Activated CD8-positive, alpha-beta memory T cell treated with anti-CD3 and anti-CD28 coated beads for 4 hours (primary cell): ENCODE measurements at regions not wholly inside any gene's neighbourhood (a gene's known extent, or its start where the extent isn't known, plus 50 kb on each side); places are given as distances from the start of the nearest gene placed in this dataset.
"Not testable (repeated sequence)": the region's sequence is repeated elsewhere in the genome, so short reads cannot be mapped to it uniquely, and the experiment has no call there.

Source experiments
- DNase-seq, 2 donors: peaks; one replicate each; pipeline ENCODE4 v3.0.0-alpha.2; 2020; ENCODE audit warnings: low read depth in 2 of 2

DNA sequence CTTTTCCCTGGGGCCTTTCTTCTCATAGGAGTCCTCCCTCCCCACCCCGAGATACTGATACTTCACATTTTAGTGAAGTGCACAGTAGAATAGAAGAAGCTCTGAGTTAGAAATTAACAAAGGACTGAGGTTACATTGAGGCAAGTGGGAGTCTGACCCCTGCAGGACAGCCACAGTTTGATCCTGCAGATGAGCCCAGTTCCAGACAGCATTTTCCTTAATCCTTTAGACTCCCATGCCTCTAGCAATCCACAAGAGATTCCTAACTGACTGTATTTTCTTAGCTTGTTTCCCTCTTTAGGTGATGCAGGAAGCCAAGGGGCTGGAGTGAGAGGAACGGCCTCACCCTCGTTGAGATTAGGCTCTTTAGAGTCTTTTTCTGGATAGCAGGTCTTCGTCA lies 204.0 kb downstream of the CYRIA start:
- DNase-seq, result no peak

DNA sequence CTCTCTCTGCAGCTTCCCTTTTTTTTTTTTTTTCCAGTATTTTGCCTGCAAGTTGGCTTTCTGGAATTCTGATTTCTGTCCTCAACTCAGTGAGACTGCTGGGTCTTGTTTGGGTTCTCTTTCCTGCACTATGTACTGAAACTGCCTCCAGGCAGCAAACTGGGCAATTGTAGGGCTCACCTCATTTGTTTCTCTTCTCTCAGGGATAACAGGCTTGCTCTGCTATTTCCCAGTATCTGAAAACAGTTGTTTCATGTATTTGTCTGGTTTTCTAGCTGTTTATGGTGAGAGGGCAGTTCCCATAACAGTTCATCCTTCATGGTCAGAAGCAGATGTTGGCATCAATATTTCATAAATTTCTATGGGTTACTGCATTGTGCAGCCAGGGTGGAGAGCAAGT lies 206.0 kb downstream of the CYRIA start:
- DNase-seq, result no peak

DNA sequence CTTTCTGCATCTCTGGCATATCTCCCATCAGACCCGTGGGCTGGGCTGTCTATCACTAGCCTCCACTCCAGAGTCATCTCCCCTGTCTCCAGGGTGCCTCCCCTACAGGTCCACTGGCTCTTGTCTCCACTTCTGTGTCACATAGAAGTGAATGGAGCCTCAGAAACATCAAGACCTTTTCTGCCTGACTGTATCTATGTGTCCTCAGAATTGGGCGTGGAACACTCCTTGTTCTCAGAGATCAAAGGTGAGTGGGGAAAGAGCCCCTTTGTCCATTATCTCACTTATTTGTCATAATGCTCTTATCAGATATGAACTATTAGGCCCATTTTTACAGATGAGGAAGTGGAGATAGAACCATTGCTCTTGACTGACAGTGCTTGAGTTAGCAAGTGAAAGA lies 211.0 kb downstream of the CYRIA start:
- DNase-seq, result no peak

DNA sequence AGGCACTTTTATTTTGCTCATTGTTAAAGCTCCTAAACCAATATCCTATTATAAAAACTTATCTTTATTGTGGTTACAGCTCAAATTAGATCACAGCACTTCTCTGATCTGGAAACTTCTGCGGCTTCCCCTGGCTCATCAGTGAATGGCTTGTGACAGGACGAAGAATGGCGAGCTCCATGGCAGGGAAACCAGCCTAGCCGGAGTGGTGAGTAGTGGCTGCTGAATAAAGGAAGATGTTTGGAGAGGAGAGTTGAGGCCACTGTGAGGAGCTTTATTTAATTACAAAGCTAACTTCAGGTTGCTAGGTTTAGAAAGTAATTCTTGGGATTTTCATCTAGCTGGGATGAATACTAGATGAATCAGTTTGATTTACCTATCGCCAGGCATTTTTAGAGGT lies 213.5 kb downstream of the CYRIA start:
- DNase-seq, result no peak

DNA sequence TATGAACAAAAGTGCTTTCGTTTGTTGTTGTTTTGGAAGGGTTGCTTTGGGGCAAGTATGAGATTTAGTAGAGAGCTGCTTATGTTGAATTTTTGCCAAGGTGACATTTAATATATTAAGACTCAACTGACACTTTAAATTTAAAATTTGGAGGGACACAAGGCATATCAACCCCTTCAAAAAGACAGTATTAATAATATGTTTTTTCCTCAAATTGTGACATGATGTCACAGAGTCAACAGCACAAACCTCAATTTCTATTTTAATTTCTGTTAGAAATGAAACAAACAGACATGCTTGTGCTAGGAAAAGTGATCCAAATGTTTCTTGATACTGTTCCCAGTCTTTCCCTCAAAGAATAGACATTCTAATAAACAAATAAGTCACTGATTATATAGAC lies 218.9 kb downstream of the CYRIA start:
- DNase-seq, result no peak

DNA sequence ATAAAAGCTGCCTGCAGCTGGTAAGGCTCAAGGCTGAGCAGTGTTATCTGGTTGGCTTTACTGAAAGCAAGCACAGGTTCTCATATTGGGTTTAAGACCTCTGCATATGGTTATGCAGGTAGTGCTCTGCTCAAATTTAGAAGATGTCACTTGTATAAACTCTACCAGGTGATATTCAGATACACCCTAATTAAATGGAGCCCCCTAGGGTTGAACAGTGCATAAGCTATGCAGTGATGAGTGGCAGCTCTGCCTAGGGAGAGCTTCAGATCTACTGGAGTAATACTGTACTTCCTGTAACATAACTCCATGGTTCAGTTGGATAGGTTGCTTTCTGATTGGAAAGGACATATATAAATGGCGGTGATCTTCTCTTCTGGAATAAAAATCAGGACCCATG lies 222.7 kb downstream of the CYRIA start:
- DNase-seq, result no peak

DNA sequence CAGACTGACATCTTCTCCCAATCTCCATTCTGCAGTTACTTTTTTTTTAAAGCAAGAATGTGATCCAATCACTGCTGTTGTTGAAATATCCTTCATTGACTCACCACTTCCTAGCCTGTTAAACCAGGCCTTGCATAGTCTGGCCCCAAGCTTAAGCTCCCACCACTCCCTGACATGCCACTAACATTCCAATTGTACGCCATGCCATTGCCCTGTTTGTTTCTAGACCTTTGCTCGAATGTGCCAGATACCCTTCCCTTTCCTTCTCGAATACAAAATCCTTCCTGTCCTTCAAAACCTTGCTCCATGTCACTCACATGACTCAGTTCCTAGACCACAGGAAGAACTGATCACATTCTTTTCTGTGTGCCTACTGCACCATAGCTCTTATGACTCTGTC lies 224.2 kb downstream of the CYRIA start:
- DNase-seq, result no peak

DNA sequence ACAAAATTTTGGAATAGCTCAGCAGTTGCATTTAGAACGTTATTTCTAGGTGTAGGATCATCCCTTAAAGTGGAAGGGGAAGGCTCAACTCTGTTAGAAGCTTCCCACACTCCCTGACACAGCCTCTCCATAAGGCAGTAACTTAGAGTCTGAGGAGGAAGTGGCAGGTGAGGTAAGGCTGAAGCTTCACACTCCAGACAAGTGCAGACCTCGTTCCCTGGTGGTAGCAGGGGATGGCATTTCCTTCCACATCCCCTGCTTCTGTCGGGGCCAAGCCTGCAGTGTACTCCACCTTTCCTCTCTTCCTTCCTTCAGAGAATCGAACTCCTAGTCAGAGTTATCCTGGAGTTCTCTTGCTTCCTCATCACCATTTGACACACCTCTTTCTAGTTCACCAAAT lies 224.7 kb downstream of the CYRIA start:
- DNase-seq, result no peak

DNA sequence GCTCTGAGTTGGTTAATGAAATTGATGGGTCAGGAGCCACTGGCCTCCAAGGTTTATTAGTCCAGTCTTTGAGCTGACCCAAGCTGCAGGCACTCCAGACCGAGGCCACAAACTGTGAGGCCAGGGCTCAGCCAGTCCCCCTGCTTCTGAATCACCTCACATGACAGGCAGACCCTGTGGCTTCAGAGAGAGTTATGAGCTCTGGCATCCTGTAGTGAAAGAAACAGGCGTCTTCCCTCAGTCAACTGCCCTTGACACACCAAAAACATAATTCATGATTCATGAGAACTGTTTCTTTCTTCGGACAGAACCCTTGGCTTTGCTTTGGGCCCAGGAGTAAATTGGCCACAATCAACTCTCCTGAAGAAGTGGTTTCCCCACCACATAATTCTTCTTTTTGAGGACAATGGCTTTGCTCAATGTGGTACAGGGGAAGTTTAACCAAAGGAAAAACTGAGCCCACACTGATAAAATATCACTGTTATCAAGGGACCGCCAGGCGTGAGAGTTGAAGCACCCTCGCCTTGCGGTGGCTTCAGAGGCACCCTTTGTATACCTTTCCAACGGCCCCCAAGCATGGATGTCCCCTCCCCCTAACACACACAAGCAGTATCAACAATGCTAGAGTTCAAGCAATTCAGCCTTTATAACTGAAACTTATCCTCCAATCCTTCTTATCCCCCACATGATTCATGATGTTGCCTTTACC lies 226.9 kb downstream of the CYRIA start:
- no peak for DNase-seq

DNA sequence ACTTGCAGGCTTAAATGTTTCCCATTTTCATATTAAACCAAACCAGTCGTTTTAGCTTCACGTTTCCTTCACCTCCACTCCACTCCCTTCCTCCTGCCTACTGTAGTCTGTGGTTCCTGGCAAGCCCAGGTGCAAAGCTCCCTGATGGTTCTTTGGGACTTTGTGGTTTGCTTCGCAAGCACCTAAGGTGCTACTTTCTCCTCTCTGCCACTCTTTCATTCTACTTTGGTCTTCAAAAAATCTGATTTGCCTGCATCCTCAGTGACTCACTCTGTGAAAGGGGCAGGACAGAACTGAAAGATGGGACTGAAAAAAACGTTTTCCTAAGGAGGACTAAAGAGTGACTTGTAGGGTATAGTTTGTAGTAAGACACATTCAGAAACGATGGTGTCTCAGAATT lies 228.4 kb downstream of the CYRIA start:
- DNase-seq, result no peak

DNA sequence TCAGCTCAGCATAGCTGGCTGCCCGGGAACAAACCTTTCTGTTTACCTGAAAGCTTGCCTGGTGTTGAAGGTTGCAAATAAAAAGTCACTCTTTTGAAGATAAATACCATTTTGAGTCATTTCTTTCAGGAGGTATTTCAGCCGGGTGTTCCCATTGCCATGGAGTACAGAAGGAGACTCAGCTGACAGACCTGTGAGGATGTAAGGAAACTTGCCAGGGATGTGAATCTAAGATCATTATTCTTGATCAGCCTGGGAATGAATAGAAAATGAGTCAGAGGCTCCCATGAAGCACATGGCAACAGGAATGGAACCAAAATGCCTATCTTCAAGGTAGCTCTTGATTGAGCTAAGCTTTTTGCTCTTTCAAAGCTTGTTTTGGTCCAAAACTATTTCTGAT lies 231.2 kb downstream of the CYRIA start:
- no peak for DNase-seq

DNA sequence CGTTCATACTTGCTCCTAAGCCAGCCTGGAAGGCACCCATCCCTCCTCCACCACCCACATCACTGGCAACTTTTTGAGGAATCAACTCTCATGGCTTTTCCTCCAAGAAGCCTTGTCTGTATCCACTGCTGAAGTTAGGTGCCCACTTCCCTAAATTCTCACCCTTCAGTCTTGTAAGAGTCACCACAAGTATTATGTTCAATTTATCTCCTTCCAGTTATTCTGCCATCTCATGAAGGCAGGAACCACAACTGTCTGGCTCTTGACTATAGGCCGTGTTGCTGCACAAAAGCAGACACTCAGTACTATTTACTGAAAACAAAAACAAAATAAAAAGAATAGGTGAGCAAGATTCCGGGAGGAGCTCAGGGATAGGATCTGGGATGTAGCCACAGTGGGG lies 234.8 kb downstream of the CYRIA start:
- DNase-seq, result no peak

DNA sequence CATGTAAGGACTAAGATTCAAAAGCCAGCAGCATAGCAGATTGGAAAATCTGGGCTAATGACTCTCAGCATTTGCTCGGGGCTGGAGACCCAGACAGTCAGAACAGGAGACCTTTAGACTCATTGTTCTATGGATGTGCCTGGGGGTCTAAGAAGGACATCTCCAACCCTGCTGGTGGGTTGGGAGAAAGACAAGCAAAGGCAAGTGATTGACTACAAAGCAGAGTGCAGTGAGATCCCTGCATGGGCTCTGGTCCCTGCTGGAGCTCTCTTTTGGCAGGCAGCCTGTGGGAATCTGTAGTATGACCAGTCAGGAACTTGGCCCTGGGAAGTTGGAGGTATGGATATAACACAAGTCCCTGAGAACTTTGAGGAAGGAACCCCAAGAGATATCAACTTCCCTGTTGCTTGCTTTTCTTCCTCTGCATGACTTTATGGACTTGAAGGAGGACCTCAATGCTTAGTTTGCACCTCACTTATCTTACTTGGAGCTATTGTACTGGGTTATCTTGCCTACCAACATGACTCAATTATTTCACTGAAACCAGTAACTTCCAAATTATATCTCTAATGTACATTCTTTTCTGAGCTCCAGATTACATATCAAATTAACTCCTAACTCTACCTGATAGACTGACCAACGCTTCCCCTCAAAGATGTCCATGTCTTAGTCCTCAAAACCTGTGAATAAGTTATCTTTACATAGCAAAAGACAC lies 236.0 kb downstream of the CYRIA start:
- no peak for DNase-seq

DNA sequence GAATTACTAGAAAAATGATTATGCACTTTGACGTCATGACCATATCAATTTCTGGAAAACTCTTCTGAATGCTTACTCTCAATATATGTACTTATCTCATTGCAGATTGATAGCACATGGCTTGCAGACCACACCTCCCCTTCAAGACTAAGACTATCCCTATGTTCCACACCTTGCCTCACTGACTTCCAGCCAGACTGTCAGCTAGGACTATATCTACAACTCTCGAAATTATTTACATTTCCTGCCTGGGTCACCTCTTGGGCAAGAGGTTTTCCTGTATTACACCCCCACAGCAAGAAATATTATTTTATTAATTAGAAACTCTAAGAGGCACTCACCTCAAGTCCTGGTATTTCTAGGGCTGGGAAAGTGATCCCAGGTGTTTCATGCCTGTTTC lies 236.6 kb downstream of the CYRIA start:
- DNase-seq, result no peak

DNA sequence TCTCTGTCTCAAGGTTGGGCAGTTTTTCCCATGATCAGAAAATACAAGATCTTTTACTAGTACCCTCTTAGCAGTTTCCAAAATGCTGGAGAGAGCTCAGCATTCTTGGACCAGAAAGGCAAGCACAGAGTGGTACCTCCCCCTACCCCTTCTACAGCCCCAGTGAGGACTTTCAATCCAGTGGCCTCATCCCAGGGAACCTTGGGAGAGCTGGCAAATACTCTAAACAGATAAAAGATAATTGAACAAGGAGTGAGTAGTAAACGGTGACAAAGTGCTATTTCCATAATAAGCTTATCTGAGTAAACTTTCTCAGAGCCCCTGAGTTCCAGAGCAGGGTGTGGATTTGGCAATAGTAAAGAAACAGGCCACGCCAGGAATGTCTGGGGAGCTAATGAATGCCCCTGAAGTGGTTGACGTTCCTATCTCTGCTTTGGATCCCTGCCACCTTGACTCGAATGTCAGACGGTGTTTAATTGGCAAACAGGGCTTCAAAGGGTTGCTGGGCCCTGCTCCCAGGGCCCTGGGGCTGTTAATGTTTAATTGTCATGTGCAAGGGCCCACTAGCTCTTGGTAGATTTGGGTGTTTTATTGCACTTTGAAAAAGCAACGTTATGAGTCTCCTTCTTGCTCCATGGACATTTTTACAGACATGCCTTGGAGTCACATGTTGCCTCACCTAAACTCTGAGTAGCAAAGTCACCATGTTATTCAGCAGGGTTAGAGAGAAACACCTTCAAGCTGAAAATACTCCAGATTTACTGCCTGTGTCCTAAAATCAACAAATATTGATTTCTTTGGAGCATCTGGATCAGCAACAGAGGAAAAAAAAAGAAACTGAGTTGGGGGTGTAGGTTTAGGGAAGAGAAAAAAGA lies 239.9 kb downstream of the CYRIA start:
- no peak for DNase-seq

DNA sequence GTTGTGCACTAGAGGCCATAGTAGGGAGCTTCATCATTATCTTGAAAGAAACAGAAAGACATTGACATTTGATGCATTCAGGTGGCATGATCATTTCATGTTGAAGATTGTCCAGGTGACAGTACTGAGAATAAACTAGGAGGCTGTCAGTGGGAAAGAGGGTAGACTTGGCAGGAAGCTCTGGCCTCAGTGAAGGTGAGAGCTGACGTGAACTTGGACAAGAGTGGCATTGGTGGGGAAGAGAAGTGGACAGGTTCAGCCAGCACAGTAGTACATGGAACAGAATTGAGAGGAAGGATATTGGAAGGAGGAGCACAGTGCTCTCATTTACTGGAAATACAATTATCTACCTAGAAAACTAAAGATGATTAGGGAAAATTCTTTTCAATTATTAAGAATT lies 245.2 kb downstream of the CYRIA start:
- no peak for DNase-seq

DNA sequence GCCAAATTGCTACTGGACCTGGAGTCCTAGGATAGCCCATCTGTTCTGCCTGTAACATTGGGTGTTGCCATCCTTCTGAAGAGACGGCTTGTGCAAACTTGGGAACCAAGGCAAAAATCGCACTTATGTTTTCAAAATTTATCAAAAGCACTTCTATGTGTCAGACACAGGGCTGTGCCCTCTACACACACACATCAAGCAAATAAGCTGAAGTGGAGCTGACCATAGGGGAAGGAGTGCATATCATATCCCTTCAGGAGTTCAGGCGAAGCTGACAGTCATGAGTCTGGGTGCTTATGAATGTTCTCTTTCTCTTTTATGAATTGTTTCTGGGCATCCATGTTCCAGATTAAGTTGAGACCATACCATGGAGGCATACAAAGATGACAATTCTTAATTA lies 247.9 kb downstream of the CYRIA start:
- DNase-seq, result no peak

DNA sequence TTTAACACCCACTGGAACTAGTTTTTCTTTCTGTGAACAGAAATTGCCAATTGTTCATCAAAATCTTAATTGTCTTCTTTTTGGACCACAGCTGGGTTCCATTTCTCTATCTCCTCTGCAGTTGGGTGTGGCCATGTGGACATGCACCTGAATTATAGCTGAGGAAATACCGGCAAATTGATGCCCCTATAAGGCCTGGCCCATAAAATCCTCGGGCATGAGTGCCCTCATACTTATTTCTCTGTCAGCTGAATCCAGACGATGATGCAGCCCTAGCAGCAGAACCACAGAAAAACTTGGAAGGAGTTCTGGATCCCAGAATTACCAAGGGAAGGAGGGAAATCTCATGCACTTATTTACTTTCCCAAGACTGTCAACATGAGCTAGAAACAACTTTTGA lies 249.0 kb downstream of the CYRIA start:
- no peak for DNase-seq

DNA sequence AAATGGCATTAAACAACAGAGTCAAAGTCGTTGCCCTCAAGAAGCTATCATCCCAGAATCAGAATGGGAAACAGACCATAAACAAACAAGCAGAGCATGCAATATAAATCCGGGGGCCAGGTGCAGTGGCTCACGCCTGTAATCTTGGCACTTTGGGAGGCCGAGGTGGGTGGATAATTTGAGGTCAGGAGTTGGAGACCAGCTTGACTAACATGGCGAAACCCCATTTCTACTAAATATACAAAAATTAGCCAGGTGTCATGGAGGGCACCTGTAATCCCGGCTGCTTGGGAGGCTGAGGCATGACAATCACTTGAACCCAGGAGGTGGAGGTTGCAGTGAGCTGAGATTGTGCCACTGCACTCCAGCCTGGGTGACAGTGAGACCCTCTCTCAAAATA lies 249.8 kb downstream of the CYRIA start:
- DNase-seq, result not testable (repeated sequence)

DNA sequence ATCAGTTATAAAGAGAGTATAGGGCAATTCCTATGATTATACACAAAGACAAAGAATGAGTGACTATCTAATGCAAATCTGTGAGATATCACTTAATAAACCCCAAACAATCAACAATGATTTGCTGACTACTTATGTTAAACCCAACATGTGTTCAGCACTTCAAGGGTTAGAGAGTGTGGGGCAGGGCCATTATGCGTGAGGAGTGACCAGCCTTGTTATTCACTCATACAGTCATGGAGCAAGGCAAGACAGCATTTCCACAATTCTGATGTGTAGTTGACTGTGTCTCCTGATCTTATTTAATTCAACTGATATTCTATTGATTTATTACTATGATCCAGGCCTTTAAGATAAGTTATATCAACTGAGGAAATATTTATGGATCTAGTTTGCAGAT lies 251.7 kb downstream of the CYRIA start:
- DNase-seq, result no peak

DNA sequence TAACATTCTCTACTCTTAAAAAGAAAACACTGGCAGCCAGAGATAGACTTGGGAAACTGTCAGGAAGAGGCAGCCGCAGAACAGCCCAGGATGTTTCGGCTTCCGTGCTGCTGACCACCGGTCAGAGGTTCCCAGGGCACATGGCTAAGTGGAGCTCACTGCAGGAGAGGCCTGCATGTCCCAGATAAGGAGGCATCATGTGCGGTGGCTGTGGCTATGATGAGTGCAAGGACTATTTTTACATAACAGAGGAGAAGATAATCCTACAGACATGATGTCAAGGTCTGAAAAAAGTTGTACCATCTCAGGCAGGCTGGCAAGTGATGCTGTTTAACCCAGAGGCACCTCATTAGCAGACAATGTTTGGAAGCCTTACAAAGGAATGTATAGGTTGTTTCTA lies 252.3 kb downstream of the CYRIA start:
- no peak for DNase-seq

DNA sequence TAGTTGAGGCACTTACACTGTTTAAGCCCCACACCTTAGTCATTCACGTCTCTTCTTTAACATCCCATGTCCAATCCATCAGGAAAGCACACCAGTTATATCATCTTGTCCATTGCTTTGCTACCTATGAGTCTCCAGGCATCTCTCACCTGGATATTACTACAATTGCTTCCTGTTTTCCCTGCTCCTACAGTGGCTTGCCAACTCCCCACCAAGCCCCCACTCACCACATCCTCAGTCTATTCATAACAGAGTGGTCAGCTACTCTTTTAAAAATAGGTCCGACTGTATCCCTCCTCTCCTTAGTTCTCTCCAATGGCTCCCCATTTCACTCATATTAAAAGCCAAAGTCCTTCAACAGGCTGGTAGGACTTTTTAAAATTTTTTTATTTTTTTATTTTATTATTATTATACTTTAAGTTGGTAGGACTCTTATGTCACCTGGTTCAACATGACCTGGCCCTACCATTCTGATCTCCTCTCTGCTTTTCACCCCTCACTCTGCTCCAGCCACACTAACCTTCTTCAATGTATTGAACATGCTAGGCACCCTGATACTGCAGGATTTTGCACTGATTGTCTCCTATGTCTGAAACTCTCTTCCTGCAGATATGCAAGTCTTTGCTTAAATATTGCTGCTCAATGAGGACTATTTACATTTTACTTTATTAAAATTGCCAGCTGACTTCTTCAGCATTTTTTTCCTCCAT lies 253.2 kb downstream of the CYRIA start:
- DNase-seq, result no peak
